Testis (tissue), 2 donors: ENCODE measurements at regions not wholly inside any gene's neighbourhood (a gene's known extent, or its start where the extent isn't known, plus 50 kb on each side); places are given as distances from the start of the nearest gene placed in this dataset.

ENCODE experiments used
- DNase-seq: peaks from one replicate; pipeline ENCODE4 v3.0.0-alpha.2; 2019
- H3K27ac ChIP-seq, 2 donors: fragments of 200-600 bp; sonication (generic); one replicate each; pipeline ENCODE4 v1.5.1; 2019
- H3K27me3 ChIP-seq: fragments of 200-600 bp; sonication (generic); one replicate; pipeline ENCODE4 v1.5.1; 2019
- H3K36me3 ChIP-seq: fragments of 200-600 bp; sonication (generic); one replicate; pipeline ENCODE4 v1.5.1; 2017; ENCODE audit warnings: low read depth; ENCODE audit errors: missing control alignments
- H3K4me1 ChIP-seq: fragments of 200-600 bp; sonication (generic); one replicate; pipeline ENCODE4 v1.5.1; 2019
- H3K4me3 ChIP-seq, 2 donors: fragments of 200-600 bp; sonication (generic); one replicate each; pipeline ENCODE4 v1.5.1; 2017 to 2019
- H3K9me3 ChIP-seq: fragments of 200-600 bp; sonication (generic); one replicate; pipeline ENCODE4 v1.5.1; 2017
- CTCF ChIP-seq, 3 experiments: fragments of 450-650 bp in 2 of 3; fragments of 200-600 bp in 1 of 3; sonication (generic) in 1 of 3; IDR thresholded peaks; one replicate each; pipeline ENCODE4 v1.5.1; 2016 to 2019; ENCODE audit warnings: antibody characterized with exemption in 3 of 3, mild to moderate bottlenecking in 2 of 3, moderate library complexity in 1 of 3
- POLR2A ChIP-seq: fragments of 450-650 bp; IDR thresholded peaks from one replicate; pipeline ENCODE4 v1.6.1; 2017; ENCODE audit warnings: antibody characterized with exemption, mild to moderate bottlenecking, moderate library complexity
- WGBS, 2 donors: methylation state at CpG; one replicate each; pipeline ENCODE4 v1.1.5; 2018; 5-methylcytosine and 5-hydroxymethylcytosine counted together
- intact Hi-C: fragments of 100-400 bp; cut with DNase I; formaldehyde crosslinking; loops from one replicate; pipeline ENCODE4 v1.15.1; 2023; ENCODE audit warnings: low total_unique reads

DNA sequence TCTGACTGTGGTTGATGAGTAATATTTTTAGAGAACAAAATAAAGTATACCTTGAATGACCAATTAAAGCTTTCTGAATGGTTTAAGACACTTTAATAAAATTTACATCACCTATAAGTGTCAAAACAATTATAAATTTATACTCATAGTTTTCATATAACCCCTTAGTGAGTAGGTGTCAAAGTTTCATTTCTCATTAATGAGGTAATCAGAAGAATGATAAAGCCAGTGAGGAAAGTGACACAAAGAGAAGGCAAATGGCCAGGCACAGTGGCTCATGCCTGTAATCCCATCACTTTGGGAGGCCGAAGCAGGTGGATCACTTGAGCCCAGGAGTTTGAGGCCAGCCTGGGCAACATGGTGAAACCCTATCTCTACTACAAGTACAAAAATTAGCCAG lies 60.8 kb upstream of the CTLA4 start:
- Histone ChIP-seq H3K36me3 (no peaks in the 10 kb centered on the region), H3K4me1 (no peaks in the 10 kb centered on the region), H3K4me3 (no peak overlapping the region), H3K9me3 (no peaks in the 10 kb centered on the region), H3K27ac (no peak overlapping the region), H3K27me3 (no peaks in the 10 kb centered on the region)
- TF ChIP-seq CTCF (IDR thresholded peaks at IDR 0.05) (no peak), POLR2A (no peak)
- intact Hi-C loops, result no loop called here
- DNase-seq, result no peak
- WGBS, 2 donors, result 94 to 95% methylated on average over 1 of the region's 1 CpG

DNA sequence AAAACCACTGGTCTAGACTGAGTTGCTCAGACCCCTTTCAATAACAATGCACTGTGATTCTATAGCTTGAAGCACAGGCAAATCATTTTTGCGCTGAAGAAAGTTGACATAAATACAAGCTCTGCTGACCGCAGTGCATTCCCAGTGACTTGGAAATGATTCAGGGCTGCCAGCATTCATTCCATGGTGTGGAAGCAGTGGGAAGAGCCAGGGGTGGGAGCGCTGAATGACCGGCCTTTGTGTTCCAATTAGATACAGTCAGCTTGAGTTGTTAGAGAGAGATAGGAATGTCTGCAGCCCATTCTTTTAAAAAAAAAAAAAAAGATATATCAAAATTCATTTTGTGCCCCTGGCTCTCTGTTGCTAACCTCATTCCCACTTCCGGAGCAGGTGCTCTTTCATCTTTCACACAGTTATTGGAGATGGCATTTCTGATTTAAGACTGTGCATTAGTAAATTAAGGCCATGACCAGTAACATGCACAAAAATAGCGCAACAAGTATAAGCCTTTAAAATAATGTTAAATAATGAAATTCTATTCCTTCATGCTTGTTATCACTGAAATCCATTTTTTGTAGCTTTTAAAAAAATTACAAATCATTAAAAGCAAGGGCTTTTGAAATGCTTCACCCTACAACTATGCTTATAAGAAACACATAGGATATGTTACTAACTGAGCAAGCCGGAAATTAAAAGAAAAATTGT lies 59.4 kb upstream of the CTLA4 start:
- Histone ChIP-seq H3K27me3 (no peaks in the 10 kb centered on the region), H3K36me3 (no peaks in the 10 kb centered on the region), H3K9me3 (no peaks in the 10 kb centered on the region), H3K4me1 (no peaks in the 10 kb centered on the region), H3K27ac (no peak overlapping the region), H3K4me3 (no peak overlapping the region)
- 58 to 65% methylated on average over 7 of the region's 7 CpGs for WGBS, 2 donors
- intact Hi-C loops, result no loop called here
- TF ChIP-seq POLR2A (no peak), CTCF (IDR thresholded peaks at IDR 0.05) (no peak)
- peak; percentile 75 for DNase-seq

DNA sequence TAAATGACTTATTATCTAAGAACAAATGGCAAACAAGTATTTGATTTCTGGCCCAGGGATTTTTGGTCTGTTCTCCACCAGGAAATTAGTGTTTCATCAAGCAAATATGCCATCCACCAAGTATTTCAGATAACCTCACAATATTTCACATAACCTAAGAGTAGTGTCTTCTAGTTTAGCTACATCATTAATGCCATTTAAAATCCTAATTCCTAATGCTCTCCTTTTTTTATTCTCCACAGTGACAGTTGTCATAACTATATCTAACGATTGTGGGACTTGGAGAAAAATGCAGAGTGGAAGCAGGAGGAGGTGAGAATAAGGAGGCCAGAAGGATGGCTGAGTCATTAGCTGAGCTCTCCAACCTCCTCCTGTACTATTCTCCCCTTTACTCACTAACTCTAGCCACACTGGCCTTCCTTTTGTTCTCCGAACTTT lies 58.5 kb upstream of the CTLA4 start:
- 77 to 83% methylated on average over 2 of the region's 2 CpGs for WGBS, 2 donors
- no peak overlapping the region for H3K27ac ChIP-seq
- DNase-seq, result no peak

GRCh38 chr2:203809991-203810510 lies 57.5 kb upstream of the CTLA4 start:
- H3K27ac ChIP-seq, result no peak overlapping the region
- no peaks in the 10 kb centered on the region for H3K9me3 ChIP-seq
- 99 to 100% methylated on average over 3 of the region's 3 CpGs for WGBS, 2 donors
- H3K4me1 ChIP-seq, result peaks cover 5% of the 10 kb centered on the region
- intact Hi-C loops, result no loop called here
- H3K27me3 ChIP-seq, result no peaks in the 10 kb centered on the region
- TF ChIP-seq CTCF (IDR thresholded peaks at IDR 0.05) (no peak), POLR2A (no peak)
- DNase-seq, result no peak
- no peaks in the 10 kb centered on the region for H3K36me3 ChIP-seq
- no peak overlapping the region for H3K4me3 ChIP-seq

More for the DNA sequence above, 58.5 kb upstream of the CTLA4 start:
- no peak overlapping the region for H3K4me3 ChIP-seq
- no peaks in the 10 kb centered on the region for H3K36me3 ChIP-seq
- TF ChIP-seq POLR2A, result no peak
- no peak for TF ChIP-seq CTCF (IDR thresholded peaks at IDR 0.05)
- H3K4me1 ChIP-seq, result no peaks in the 10 kb centered on the region
- intact Hi-C loops, result no loop called here
- H3K9me3 ChIP-seq, result no peaks in the 10 kb centered on the region
- no peaks in the 10 kb centered on the region for H3K27me3 ChIP-seq
